ENCODE measurements at regions not wholly inside any gene's neighbourhood (a gene's known extent, or its start where the extent isn't known, plus 50 kb on each side); places are given as distances from the start of the nearest gene placed in this dataset.

DNA sequence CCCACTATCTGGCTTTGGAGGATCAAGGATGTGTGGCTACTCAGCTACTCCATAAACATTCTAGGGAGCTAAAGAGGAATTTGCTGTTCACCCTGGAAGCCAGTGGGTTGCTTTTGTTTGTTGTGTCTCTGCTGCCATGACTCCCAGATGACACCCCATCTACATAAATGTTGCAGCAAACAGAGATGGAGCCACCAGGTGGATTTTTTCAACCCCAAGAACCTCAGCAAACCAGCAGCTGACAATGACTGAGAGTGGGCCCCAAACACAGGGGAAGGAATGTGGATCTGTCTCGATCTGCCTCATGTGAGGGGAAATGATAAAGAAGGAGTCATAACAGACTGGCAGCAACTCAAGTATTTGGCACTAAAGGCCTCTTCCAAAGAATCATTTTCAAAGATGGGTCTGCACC lies 132.7 kb upstream of the TNC start:
- Mint-ChIP-seq H3K36me3 (no peaks in the 10 kb centered on the region), H3K27me3 (peaks cover 0 to 17% of the 10 kb centered on the region in 2 donors)
- no peak for ATAC-seq

DNA sequence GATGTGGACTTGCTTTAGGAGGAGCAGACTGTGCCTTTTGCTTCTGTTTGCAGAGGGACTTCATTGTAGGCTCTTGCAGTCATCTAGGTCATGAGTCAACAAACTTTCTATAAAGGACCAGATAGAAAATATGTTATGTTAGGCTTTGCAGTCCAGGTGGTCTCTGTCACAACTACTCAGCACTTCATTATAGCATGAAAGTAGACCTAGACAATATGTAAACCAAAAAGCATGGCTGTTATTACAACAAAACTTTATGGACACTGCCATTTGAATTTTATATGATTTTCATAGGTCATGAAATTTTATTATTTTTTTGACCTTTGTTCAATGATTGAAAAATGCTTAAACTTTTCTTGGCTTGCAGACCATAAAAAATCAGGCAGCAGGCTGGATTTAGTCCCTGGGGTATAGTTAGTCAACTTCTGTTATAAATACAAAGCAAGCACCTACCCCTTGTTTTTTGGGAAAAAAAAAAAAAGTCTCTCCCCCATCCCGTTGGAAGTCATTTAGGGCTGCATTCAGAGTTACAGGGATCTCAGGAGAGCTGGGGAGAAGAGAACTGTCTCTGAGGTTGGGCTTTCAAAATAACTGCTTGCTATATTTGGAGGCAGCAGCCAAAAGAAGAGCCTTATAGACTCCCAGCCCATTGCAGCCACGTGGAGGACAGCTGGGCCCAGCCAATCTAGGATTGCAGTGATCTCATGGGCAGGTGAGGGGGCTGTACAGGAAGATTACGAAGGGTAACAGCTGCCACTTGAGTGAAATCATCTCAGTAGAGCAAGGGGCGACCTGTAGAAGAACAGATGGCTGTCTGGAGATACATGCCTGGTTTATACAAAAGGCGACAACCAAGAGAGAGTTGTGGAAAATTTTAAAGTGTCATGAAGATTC lies 136.6 kb upstream of the TNC start:
- no peak overlapping the region for H3K27ac Mint-ChIP-seq
- H3K4me1 Mint-ChIP-seq (ENCODE audit: low read depth in 2 of 2): no peaks in the 10 kb centered on the region
- H3K4me3 Mint-ChIP-seq: no peak overlapping the region
- no peak for DNase-seq (ENCODE audit: low spot score)
- H3K27me3 Mint-ChIP-seq: peaks cover 0 to 21% of the 10 kb centered on the region in 2 donors
- ATAC-seq: no peak
- H3K9me3 Mint-ChIP-seq: peaks cover 10% of the 10 kb centered on the region
- no peaks in the 10 kb centered on the region for H3K36me3 Mint-ChIP-seq

More for the DNA sequence above, 132.7 kb upstream of the TNC start:
- H3K9me3 Mint-ChIP-seq: peaks cover 6% of the 10 kb centered on the region
- no peak for DNase-seq (ENCODE audit: low spot score)
- H3K27ac Mint-ChIP-seq: no peak overlapping the region
- no peaks in the 10 kb centered on the region for H3K4me1 Mint-ChIP-seq (ENCODE audit: low read depth in 2 of 2)
- H3K4me3 Mint-ChIP-seq: no peak overlapping the region

DNA sequence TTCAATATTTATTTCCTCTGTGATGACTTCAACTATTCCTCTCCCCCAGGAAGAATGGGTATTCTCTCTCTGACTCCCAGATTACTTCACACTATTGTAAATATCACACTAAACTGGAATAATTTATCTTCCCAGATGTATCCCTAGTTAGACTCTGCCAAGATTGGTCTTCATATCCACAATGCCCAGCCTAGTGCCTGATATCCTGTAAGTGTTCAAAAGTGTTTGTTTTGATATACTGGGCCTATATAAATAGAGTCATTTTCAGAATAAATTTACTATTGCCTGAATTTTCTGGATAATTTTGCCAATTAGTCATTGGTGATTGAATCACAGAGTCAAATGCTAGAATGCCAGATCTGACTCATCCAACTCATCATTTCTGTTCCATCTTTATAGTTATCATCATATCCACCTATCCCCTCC lies 143.7 kb upstream of the TNC start:
- no peaks in the 10 kb centered on the region for H3K36me3 Mint-ChIP-seq
- H3K4me1 Mint-ChIP-seq (ENCODE audit: low read depth in 2 of 2): no peaks in the 10 kb centered on the region
- ATAC-seq (no peak), DNase-seq (ENCODE audit: low spot score) (no peak)
- peaks cover 8% of the 10 kb centered on the region for H3K9me3 Mint-ChIP-seq
- peaks cover 3 to 14% of the 10 kb centered on the region in 2 donors for H3K27me3 Mint-ChIP-seq
- H3K27ac Mint-ChIP-seq: no peak overlapping the region
- no peak overlapping the region for H3K4me3 Mint-ChIP-seq

DNA sequence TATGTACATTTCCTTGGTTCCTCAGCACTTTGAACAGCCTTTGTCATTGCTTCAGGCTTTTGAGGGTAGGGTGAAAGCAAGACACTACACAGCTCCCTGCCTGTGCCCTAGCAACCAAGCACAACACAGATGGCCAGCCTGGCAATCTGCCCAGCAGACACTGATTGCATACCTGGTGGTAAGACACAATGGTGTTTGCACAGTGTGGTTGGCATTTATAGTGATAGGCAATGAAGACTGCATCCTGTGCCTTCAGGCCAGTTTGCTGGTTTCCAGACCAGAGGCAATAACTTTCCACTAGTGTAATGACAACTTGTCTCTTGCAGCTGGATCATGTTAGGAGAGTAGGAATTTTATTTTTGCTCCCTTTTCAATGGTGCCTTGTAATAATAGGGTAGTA lies 144.5 kb upstream of the TNC start:
- H3K27me3 Mint-ChIP-seq: peaks cover 3 to 7% of the 10 kb centered on the region in 2 donors
- H3K4me1 Mint-ChIP-seq (ENCODE audit: low read depth in 2 of 2): no peaks in the 10 kb centered on the region
- no peak overlapping the region for H3K4me3 Mint-ChIP-seq
- H3K36me3 Mint-ChIP-seq: no peaks in the 10 kb centered on the region
- ATAC-seq (no peak), DNase-seq (ENCODE audit: low spot score) (no peak)
- H3K27ac Mint-ChIP-seq: no peak overlapping the region
- H3K9me3 Mint-ChIP-seq: peaks cover 4% of the 10 kb centered on the region

DNA sequence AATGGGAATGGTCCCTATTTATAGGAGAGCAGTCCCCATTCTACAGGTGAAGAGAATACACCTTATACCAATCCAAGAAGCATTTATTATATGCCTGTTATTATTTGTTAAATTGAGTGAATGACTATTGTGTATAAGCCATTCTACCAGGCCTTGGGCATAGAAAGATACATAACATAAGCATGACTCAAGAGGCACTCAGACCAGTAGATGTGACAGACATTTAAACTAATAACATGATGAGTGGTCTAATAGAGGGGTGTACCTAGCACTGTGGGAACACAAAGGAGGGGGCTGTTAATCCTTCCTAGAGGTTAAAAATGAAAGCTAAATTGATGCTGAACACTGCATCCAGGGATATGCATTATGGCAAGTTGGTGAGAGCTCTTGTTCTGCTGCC lies 145.0 kb upstream of the TNC start:
- DNase-seq (ENCODE audit: low spot score) (no peak), ATAC-seq (no peak)
- Mint-ChIP-seq H3K36me3 (no peaks in the 10 kb centered on the region), H3K4me3 (no peak overlapping the region), H3K27me3 (peaks cover 3 to 7% of the 10 kb centered on the region in 2 donors), H3K4me1 (ENCODE audit: low read depth in 2 of 2) (no peaks in the 10 kb centered on the region), H3K9me3 (peaks cover 4% of the 10 kb centered on the region), H3K27ac (no peak overlapping the region)

DNA sequence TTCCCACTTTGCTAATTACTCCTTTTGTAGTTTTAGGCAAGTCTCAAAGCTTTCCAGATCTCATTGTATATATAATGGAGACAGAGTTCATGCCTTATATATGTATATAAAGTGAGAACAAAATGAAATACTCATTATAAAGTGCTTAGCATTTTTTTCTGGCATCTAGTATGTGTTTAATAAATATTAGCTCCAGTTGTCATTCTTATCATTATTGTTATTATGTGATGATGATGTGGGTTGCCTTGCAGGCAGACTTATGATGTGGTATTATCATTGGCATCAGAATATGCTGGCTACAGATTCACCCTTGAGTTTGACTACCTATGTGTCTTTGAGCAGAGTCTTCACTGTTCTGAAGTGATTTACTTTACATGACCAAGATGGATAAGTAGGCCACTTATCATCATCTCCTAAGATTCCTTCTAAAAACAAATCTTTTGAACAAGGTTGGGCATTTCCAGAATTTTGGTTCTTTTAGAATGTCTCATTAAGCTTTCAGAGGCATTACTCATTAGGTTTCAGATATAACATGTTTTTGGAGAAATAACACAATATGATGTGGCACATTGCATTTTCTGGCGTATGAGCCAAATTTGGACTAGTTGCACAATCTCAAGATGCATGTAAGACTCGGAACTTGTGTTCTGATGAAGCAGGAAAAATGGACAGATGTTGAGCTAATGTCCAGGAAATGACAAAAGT lies 145.6 kb upstream of the TNC start:
- peaks cover 4% of the 10 kb centered on the region for H3K9me3 Mint-ChIP-seq
- H3K4me1 Mint-ChIP-seq (ENCODE audit: low read depth in 2 of 2): no peaks in the 10 kb centered on the region
- H3K27ac Mint-ChIP-seq: no peak overlapping the region
- no peak for DNase-seq (ENCODE audit: low spot score)
- H3K4me3 Mint-ChIP-seq: no peak overlapping the region
- no peak for ATAC-seq
- H3K36me3 Mint-ChIP-seq: no peaks in the 10 kb centered on the region
- H3K27me3 Mint-ChIP-seq: peaks cover 3 to 7% of the 10 kb centered on the region in 2 donors

DNA sequence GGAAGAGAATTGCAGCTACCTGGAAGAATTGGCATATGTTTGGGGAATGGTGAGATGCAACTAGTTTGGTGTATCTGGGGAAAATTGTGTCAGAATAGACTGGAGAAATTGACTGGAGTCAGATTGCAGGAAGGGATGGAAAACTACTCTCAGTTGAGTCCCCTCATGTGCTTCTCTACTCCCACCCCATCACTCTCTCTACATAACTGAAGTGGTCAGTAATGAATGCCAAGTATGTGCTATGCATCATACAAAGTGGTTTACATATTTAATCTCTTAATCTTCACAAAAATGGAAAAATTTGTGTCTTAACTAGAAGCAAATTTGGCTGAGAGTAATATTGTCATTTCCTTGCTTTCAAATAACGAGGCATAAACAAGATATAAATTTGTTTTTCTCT lies 146.4 kb upstream of the TNC start:
- H3K36me3 Mint-ChIP-seq: no peaks in the 10 kb centered on the region
- ATAC-seq (no peak), DNase-seq (ENCODE audit: low spot score) (no peak)
- no peaks in the 10 kb centered on the region for H3K4me1 Mint-ChIP-seq (ENCODE audit: low read depth in 2 of 2)
- no peak overlapping the region for H3K4me3 Mint-ChIP-seq
- H3K9me3 Mint-ChIP-seq: peaks cover 4% of the 10 kb centered on the region
- no peak overlapping the region for H3K27ac Mint-ChIP-seq
- peaks cover 3 to 7% of the 10 kb centered on the region in 2 donors for H3K27me3 Mint-ChIP-seq

DNA sequence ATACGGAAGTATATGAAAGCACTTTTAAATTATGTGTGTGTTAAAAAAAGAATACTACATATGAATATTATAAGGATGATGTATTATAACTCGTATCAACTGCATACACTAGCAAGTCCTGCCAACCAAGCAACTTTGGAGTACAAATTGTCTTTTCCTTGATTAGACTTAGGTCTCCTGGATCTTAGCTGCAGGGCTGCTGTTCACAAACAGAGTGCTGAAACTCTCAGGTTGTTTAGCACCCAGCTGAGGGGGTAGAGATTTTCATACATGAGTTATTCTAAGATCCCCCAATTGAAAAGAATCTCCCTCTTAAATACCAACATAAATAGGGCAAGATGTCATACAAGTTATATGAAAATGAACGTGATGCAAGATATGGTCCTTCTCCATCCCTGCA lies 149.8 kb upstream of the TNC start:
- Mint-ChIP-seq H3K27ac (no peak overlapping the region), H3K4me3 (no peak overlapping the region), H3K9me3 (peaks cover 4% of the 10 kb centered on the region), H3K4me1 (ENCODE audit: low read depth in 2 of 2) (no peaks in the 10 kb centered on the region), H3K36me3 (no peaks in the 10 kb centered on the region), H3K27me3 (peaks cover 3 to 16% of the 10 kb centered on the region in 2 donors)
- no peak for ATAC-seq
- no peak for DNase-seq (ENCODE audit: low spot score)

DNA sequence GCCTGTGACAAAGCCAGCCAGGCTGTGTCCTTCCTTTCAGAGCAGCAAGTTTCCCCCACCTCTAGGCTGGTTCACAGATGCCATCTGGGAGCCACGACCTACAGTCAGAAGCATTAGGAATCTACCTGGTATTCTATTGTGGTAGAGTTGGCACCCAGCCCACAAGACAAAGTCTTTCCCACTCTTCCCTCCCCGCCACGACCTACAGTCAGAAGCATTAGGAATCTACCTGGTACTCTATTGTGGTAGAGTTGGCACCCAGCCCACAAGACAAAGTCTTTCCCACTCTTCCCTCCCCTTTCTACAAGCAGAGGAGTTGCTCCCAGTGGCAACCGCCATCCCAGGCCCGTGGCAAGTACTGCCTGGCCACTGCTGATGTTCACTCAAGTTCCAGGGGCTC lies 157.8 kb upstream of the TNC start:
- no peak for DNase-seq (ENCODE audit: low spot score)
- Mint-ChIP-seq H3K36me3 (no peaks in the 10 kb centered on the region), H3K27ac (no peak overlapping the region), H3K4me1 (ENCODE audit: low read depth in 2 of 2) (no peaks in the 10 kb centered on the region), H3K4me3 (no peak overlapping the region), H3K9me3 (peaks cover 4% of the 10 kb centered on the region), H3K27me3 (peaks cover 4 to 16% of the 10 kb centered on the region in 2 donors)
- ATAC-seq: no peak

DNA sequence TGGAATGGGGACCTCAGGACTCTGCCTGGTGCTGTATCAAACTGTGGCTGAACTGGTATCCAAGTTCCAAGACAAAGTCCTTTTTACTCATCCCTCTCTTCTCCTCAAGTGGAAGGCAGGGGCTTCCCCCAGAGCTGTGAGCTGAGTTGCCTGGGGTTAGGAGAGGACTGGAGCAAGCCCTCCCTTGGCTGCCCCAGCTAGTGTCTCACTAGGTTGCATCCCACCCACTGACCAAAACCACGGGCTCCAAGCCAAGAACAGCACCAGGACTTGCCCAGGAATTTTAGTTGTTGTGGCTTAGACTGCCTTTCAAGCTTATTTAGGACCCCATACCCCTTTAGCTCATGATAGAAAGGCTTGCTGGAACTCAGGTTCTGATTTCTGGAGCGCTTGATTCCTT lies 158.7 kb upstream of the TNC start:
- Mint-ChIP-seq H3K4me1 (ENCODE audit: low read depth in 2 of 2) (no peaks in the 10 kb centered on the region), H3K27ac (no peak overlapping the region), H3K4me3 (no peak overlapping the region), H3K36me3 (no peaks in the 10 kb centered on the region), H3K9me3 (peaks cover 4% of the 10 kb centered on the region), H3K27me3 (peaks cover 4 to 17% of the 10 kb centered on the region in 2 donors)
- ATAC-seq (no peak), DNase-seq (ENCODE audit: low spot score) (no peak)

DNA sequence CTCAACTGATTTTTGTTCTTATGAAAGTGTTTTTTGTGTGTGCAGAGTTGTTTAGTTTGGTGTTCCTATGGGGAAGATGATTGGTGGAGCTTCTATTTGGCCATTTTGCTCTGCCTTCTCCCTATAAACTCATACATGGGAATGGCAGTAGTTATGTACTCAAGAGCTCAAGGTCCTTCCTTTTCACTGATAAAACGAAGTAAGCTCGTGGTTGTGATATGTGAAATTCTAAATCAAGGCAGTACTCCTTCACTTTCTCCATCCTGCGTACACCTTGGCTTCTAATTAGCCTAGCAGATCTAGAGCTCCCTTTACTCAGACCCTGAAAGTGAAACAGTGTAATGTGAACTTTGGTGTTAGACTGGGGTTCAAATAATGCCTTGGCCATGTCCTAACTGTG lies 159.3 kb upstream of the TNC start:
- H3K27ac Mint-ChIP-seq: no peak overlapping the region
- H3K27me3 Mint-ChIP-seq: peaks cover 4 to 22% of the 10 kb centered on the region in 2 donors
- H3K4me1 Mint-ChIP-seq (ENCODE audit: low read depth in 2 of 2): no peaks in the 10 kb centered on the region
- no peaks in the 10 kb centered on the region for H3K36me3 Mint-ChIP-seq
- ATAC-seq: no peak
- no peak for DNase-seq (ENCODE audit: low spot score)
- peaks cover 4% of the 10 kb centered on the region for H3K9me3 Mint-ChIP-seq
- no peak overlapping the region for H3K4me3 Mint-ChIP-seq

DNA sequence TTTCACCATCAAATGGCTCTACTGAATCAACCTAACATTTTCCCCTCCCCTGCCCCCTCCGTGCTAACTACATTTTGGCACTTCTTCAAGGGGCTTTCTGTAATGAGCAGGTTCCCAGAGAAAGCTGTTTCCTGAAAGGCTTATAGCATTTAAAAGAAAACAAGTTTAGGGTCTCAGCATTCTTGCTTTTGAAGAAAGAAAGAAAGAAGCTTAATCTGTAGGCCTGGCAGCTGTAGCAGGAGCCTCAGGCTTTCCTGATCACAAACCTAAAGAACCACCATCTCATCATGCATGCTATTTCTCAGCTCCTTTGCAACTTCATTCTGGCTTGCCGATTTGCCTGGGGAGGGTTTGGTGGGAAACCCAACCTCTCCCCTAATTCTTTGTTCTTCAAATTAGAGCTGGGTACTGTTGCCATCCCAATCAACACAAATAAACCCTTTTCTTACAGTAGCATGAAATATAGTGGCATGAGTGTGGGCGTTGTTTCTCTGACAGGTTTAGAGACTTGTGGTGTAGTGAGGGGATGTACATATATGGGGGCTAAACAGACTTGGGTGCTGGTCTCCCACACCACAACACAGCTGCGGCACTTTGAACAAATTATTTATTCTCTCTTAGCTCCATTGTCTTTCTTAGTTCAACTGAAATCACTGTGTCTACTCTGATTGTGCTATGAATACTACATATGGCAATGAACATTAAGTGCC lies 160.5 kb upstream of the TNC start:
- no peak for DNase-seq (ENCODE audit: low spot score)

DNA sequence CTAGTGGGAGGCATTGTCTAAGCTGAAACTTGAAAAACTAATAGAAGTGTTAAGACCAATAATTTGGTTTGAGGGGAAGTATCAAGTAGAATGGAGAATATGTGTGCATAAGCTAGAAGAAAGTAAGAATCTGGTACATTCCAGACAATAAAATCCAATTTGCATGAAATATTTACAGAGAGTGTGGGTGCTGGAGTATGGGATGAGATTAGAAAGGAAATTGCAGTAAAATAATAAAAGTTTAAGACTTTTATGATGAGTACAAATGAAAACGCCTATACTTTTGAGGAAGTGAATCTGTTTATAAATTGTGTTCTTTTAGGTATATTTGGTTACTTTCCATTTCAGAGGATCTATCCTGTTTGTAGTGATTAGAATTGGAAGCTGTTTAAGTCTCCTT lies 165.4 kb upstream of the TNC start:
- Mint-ChIP-seq H3K4me1 (ENCODE audit: low read depth in 2 of 2) (no peaks in the 10 kb centered on the region), H3K27ac (no peak overlapping the region), H3K36me3 (no peaks in the 10 kb centered on the region), H3K9me3 (peaks cover 3% of the 10 kb centered on the region), H3K4me3 (no peak overlapping the region), H3K27me3 (peaks cover 4 to 14% of the 10 kb centered on the region in 2 donors)
- no peak for ATAC-seq
- DNase-seq (ENCODE audit: low spot score): no peak

More for the DNA sequence above, 160.5 kb upstream of the TNC start:
- no peaks in the 10 kb centered on the region for H3K4me1 Mint-ChIP-seq (ENCODE audit: low read depth in 2 of 2)
- peaks cover 4 to 22% of the 10 kb centered on the region in 2 donors for H3K27me3 Mint-ChIP-seq
- no peak overlapping the region for H3K27ac Mint-ChIP-seq
- H3K9me3 Mint-ChIP-seq: peaks cover 4% of the 10 kb centered on the region
- no peak overlapping the region for H3K4me3 Mint-ChIP-seq
- H3K36me3 Mint-ChIP-seq: no peaks in the 10 kb centered on the region
- no peak for ATAC-seq

DNA sequence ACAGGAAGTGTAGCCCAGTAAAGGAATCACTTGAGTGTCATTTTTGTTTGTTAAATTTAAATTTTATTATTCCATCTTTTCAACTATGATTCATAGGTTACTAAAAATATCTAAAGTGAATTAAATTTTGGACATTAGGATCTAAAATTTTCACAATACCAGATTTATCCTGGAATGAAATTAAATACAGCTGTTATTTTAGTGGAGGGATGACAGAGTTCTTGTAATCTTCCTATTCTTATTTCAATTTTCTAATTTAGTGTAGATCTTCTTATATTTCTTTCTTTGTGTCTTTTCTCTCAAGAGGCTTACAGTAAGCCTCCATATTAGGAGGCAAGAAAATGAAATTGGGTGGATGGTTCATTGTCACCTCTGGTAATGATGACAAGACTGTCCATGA lies 167.9 kb upstream of the TNC start:
- peaks cover 3% of the 10 kb centered on the region for H3K9me3 Mint-ChIP-seq
- H3K27ac Mint-ChIP-seq: no peak overlapping the region
- ATAC-seq (no peak), DNase-seq (ENCODE audit: low spot score) (no peak)
- H3K4me3 Mint-ChIP-seq: no peak overlapping the region
- H3K4me1 Mint-ChIP-seq (ENCODE audit: low read depth in 2 of 2): no peaks in the 10 kb centered on the region
- peaks cover 6 to 7% of the 10 kb centered on the region in 2 donors for H3K27me3 Mint-ChIP-seq
- H3K36me3 Mint-ChIP-seq: no peaks in the 10 kb centered on the region

Data from natural killer cell treated with Interleukin-12 subunit alpha and Interleukin-12 subunit beta and Interleukin-15 and Interleukin-18, amount 100 ng/mL, for 72 hours (primary cell).